NCI-H1694 treated with DMSO at 0.1 percent for 48 hours (cell line): ENCODE measurements at regions not wholly inside any gene's neighbourhood (a gene's known extent, or its start where the extent isn't known, plus 50 kb on each side); places are given as distances from the start of the nearest gene placed in this dataset.
"Not testable (repeated sequence)": the region's sequence is repeated elsewhere in the genome, so short reads cannot be mapped to it uniquely, and the experiment has no call there.

Source experiments
- DNase-seq: peaks from one replicate; lab custom pipeline; 2025; lab: John Stamatoyannopoulos, UW

DNA sequence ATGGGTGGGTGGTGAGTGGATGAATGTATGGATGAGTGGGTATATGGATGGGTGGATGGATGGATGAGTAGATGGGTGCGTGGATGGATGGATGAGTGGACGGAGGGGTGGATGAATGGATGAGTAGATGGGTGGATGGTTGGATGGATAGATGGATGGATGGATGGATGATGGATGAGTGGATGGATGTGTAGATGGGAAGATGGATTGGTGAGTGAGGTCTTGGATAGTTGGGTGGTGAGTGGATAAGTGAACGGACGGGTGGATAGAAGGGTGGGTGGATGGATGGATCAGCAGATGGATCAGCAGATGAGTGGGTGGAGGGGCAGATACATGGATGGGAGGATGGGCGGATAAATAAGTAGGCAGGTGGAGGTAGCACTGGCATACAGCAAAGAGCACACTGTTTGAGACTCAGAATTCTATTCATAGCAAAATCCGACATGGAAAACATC, 163.5 kb downstream of the C9orf50 start:
- DNase-seq: no peak

DNA sequence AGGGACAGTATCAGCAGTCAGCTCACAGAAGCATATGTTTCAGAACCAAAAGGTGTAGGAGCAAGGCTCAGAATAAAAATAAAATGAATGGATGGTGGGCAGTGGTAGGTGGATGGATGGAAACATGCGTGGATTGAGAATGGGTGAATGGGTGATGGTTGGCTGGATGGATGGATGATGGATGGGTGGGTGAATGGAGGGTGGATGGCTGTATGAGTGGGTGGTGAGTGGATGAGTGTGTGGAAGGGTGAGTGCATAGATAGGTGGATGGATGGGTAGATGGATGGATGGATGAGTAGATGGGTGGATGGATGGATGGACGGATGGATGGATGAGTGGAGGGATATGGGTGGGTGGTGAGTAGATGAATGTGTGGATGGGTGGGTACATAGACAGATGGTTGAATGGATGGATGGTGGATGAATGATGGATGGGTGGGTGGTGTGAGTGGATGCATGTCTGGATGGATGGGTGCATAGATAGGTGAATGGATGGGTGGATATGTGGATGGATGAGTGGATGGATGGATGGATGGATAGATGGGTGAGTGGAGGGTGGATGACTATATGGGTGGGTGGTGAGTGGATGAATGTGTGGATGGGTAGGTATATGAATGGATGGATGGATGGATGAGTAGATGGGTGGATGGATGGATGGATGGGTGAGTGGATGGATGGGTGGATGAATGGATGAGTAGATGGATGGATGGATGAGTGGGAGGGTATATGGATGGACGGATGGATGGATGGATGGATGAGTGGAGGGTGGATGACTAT, 164.2 kb downstream of the C9orf50 start:
- no peak for DNase-seq

DNA sequence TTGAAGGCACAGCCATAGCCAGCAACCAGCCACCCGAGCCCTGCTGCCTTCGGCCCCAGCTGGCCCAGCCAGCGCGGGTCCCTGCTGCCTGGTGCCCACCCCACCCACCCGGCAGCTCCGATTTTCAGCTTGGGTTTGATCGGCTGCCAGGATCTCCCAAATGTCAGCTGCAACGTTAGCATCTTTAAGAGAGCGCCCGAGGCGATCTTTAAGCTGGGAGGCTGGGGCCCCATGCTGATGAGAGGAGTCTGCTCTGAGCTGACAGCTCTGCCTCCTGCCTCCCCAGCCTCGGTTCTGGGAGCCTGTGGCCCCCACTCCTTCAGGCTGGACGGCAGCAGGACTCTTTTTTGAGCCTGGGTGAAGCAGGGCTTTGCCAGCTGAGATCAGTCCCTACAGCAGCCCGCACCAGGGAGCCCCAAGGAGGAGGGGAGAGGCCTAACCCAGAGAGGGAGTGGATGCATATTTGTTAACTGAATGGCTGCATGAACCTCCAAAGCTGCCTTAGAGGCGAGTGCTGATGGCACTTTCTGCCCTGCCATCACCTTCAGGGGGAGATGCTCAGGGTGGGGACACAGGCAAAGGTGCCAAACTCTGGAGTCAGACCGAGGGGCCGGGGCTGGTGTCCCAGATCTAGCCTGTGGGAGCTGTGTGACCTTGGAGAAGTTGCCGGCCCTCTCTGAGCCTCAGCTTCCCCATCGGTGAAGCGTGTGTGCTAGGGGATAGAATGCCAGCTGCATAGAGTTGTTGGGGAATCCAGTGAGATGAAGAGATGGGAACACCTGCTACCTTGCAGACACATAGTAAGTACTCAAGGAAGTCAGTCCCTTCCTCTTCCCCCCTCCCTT, 165.5 kb downstream of the C9orf50 start:
- DNase-seq: peak; percentile 30

DNA sequence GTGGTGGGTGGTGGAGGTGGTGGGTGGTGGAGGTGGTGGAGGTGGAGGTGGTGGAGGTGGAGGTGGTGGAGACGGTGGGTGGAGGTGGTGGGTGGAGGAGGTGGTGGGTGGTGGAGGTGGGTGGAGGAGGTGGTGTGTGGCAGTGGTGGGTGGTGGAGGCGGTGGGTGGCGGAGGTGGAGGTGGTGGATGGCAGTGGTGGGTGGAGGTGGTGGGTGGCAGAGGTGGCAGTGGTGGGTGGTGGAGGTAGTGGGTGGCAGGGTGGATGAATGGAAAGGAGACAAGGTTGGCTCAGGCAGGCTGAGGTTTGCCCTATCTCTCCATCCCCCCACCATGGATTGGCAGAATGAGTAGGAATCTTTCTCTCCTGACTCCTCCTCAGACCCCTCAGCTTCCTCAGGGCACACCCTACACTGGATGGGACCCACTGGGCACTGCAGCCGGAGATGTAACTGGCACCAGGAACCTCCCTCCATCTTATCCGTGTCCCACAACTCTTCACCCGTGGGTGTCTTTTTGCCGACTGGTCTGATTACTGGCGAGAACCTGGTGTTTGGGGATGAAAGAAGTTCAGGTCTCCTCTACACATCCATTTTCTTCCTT, 166.3 kb downstream of the C9orf50 start:
- no peak for DNase-seq

DNA sequence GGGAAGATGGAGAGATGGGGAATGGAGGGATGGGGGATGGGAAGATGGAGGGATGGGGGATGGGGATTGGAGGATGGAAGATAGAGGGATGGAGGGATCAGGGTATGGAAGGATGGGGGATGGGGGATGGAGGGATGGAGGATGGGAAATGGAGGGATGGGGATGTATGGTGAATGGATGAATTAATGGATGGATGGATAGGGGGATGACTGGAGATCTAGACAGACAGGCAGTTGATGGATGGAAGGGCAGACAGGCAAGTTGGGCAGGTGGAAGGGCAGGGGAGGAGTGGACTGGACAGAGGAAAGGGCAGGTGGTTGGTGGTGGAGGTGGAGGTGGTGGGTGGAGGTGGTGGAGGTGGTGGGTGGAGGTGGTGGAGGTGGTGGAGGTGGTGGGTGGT, 167.2 kb downstream of the C9orf50 start:
- no peak for DNase-seq

DNA sequence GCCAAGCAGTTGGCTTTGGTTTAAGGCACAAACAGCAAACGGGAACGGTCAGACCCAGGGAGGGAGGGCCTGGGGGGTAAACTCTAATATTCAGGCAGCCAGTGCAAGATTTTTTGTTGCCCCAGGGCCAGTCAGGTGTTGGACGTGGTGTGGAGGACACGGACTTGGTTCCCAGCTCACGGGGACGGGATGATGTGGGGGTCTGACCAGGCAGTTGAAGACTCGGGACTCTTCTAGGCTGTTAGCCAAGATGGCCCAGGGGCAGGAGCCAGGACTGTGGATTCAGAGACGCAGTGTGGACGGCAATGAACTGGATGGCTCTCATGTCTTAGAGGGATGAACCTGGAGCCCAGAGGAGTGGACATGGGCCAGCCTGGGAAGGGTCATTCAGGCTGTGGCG, 169.2 kb downstream of the C9orf50 start:
- no peak for DNase-seq

DNA sequence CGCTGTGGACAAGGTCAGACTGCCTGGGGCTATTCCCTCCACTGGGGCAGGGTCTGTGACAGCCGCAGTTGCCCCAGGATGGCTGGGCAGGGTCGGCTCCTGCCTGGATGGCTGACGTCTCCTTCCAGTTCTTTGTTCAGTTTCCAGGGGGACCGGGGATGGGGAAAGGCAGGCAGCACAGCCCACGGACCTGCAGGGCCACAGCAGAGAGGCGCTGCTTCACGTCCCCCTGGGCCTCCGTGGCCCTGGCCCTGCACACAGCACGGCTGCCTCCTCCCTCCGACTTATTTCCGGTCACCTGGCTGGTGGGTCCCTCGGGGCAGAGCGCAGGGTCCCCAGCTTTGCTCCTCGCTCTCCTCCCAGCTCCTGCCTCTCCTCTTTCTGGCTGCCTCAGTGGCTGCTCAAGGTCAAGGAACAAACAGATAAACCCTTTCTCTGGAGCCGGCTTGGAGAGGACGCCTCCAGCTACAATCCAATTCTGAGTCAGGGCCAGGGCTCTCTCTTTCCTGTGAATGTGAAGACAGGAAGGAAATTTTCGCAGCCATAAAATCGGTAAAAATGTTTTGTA, 169.7 kb downstream of the C9orf50 start:
- no peak for DNase-seq

DNA sequence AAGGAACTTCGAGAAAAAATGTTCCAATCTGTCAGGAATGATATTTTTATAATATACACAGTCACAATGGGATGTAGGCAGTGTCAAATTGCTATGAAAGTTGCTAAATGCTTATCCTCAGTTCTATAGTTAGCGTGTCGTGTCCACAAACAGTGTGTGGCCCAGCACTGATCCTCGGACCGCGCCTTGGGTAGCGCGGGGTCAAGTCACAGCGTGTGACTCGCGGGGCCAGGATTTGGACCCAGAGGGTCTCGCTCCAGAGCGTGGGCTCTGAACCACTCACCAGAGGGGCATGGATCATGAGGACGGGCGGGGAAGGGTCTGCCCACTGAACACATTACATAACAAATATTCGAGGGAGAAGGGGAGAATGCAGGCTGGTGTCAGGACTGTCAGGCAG, 171.8 kb downstream of the C9orf50 start:
- no peak for DNase-seq

DNA sequence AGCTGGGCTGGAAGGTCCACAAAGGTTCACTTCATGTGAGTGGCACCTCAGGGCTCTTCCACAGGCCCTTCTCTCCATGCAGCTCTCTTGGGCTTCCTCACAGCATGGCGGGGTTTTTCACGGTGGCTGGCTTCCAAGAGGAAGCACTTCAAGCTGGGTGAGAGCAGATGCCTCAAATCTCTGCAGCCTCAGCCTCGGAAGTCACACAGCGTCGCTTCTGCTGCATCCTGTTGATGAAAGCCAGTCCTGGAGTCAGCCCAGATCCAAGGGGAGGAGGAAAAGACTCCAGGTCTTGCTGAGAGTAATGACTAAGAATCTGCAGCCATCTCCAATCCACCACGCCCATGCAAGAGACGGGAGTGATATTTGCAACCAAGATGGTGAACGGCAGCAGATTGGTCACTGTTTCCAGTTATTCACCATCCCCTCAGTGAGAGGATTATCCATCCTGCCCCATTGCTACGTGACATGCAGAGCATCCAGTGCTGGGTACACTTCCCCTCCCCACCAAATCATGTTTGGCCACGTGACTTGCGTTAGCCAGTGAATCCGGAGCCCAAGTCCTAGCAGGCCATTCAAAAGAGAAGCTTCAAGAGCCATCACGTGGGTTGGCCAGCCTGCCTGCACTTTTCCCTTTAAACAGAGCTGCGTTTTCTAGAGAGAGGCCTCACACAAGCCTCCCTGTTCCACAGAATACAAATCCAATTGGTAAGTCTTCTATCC, 173.9 kb downstream of the C9orf50 start:
- no peak for DNase-seq

DNA sequence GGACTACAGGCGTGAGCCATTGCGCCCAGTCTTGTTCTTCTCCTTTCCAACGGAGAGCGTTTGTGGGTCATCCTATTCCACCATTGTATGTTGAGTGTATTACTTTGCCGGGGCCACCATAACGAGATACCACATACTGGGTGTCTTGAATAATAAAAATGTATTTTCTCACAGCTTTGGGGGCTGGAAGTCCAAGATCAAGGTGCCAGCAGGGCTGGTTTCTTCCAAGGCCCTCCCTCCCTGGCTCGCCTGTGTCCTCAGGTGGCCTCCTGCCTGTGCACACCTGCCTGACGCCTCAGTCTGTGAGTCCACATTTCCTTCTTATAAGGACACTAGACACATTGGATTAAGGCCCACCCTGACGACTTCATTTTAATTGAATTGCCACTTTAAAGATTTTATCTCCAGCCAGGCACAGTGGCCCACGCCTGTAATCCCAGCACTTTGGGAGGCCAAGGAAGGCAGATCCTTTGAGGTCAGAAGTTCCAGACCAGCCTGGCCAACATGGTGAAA, 175.1 kb downstream of the C9orf50 start:
- no peak for DNase-seq

DNA sequence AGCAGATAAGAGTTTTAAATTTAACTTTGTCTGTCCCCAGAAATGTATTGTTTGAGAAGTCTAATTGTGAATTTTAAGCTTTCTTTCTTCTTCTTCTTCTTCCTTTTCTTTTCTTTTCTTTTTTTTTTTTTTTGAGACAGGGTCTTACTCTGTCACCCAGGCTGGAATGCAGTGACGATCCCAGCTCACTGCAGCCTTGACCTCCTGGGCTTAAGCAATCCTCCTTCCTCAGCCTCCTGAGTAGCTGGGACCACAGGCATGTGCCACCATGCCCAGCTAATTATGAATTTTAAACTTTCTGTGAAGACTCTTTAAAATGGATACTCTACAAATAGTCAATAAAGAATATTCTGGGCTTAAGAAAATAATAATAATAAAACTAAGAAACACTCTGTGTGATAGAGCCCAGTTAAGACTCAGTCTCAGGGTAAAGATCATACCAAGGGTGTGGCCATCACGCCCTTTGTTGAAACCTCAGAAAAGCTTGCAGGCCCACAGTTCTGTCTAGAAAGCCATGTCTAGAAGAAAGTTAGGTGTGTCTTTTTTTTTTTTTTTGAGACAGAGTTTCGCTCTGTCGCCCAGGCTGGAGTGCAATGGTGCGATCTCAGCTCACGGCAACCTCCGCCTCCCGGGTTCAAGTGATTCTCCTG, 177.3 kb downstream of the C9orf50 start:
- DNase-seq: not testable (repeated sequence)

DNA sequence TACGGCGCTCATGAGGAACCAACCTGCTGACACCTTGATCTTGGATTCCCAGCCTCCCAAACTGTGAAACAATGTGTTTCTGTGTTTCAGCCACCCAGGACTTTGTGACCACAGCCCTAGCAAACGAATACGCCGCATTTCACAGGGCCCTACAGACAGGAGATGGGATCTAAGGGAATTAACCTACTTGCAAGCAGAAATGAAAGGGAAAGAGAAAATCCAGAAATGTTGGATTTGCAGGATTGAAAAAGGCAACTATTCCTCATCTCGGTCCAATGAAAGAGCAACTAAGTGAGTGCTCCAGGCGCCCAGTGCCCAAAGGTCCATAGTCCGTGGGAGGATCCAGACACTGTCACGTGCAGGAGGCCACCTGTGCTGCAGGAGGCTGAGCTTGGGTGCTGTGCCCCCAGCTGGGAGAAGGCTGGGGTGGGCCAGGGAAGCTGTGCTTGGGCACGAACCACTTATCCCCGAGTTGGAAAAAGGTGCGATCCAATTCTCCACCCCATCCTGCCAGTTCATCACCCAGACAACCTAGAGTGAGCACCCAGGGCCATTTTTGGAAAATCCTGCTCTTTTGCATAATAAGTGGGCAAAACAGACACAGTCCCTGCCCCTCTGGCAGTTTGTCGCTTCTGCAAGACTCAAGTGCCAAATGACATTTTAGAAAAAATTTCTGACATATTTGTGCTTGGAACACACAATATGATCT, 177.9 kb downstream of the C9orf50 start:
- no peak for DNase-seq

DNA sequence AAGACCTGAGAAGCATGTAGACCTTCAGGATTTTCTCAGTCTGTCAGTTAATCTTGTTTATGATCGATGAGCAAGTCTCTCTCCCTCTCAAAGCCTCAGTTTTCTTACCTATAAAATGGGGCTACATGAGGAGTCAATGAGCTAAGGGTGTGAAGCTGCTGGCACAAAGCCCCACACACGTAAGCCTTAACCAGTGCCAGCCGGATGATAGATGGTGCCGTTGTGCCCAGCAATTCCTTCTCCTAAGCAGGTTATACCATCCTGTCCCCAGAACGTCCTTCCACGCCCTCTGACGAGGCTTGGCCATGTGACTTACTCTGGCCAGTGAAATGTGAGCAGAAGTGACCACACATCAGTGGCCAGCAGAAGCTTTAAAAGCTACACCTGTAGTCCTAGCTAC, 179.0 kb downstream of the C9orf50 start:
- no peak for DNase-seq

DNA sequence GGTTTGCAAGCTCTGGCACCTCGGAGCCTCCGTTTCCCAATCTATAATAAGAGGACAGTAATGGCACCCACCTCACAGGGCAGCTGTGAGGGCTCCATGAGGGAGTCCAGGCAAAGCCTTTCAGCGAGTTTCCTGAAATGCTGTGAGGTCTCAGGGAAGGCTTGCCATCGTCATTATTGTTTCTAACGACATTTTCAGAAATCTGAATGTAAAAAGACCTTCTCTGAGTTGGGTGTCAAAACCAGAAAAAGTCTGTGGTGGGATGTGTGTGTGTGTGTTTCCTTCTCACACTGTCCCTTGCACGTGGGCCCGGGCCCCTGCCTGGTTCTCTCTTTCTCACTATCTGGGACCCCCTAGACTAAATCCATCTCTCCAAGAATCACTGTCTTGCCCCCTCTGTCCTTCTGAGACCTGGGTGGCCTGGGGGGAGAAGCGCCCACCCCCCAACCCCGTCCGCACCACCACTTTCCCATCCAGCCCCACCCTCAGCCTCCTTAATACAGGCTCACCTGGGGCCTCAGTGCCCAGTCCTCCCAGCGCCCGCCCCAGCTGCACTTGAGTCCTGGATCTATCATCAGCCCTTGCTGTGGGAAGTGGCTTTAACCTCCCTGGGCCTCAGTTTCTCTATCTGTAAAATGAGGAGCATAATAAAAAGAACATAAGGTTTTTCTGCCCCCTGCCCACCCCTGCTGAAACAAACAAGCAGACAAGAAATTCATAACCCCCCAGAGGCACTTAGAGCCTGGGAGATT, 180.3 kb downstream of the C9orf50 start:
- DNase-seq: no peak

DNA sequence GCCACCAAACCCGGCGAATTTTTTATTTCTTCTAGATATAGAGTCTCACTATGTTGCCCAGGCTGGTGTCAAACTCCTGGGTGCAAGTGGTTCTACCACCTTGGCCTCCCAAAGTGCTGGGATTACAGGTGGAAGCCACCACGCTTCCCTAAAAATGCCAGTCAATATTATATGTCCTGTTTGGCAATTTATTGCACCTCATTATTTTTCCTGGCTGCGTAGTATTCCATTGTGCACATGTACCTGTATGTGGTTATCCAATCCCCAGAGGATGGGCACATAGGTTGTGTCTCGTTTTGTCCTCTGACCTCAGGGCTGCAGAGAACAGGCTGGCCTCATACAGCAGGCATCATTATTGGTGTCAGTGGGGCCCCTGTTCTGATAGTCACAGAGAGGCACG, 181.7 kb downstream of the C9orf50 start:
- no peak for DNase-seq

DNA sequence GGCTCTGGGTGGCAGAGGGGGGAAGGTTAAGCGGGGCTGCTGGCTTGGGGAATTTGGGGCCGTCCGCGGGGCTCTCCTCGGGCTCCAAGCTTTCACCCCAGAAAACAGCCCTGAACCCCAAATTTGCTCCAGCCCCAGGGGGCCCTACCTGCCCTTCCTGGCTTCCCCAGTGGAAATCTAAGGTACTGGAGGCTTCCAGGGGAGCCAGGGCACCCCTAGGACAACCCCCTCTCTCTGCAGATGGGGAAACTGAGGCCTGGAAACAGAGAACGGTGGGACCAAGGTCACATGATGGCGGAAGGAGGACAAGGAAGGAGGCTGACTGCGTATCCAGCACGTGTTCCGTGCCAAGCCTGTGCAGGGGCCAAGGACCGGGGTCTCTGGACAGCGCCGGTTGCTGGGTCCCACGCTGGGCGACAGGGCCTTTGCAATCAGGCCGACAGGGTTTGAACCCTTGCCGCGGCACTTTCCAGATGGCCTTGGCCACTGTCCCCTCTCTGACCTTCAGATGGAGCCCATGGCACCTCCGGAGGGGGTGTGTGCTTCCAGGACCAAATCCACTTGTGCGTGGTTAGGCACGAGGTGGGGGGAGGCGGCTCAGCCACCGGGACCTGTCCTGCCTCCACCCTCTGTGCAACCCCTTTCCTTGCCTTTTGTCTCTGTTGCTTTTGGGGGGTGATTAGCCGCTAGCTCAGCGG, 183.1 kb downstream of the C9orf50 start:
- no peak for DNase-seq

DNA sequence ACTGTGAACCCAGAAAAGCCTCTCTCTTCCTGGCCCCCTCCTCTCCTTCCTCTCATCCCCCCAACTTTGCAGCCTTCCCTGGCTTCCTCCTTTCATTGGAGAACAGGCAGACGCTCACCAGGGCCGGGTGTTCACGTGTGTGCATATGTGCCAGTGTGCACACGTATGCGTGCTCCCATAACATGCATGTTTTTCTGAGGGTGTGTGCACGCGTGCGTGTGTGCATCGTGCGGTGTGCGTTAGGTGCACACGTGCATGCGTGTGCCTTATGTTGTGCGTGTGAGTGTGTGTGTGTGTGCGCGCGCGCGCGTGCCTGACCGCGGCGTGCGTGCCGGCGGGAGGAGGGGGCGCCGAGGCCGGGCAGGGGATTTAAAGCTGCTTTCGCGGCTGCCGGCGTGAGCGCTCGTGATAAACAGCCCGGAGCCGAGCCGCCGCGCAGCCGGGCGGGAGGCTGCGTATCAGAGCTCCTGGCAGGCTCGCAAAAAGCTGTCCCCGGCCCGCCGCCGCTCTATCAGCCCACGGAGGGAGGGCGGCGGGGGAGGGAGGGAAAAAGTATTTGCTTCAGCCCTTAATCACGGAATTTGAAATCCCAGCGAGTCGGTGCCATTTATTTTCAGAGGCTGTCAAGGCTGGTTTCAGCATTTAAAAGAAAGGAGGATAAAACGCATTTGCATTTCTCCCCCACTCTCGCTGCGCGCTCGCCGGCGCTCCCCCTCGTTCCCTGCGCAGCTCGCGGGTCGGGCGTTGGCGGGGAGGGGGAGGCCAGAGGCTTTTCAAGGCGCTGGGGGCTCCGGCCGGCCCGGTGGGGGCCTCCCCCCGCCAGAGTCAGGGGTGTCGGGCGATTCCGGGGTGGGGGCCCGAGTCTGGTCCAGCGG, 183.9 kb downstream of the C9orf50 start:
- DNase-seq: no peak
